ENCODE measurements at regions not wholly inside any gene's neighbourhood (a gene's known extent, or its start where the extent isn't known, plus 50 kb on each side); places are given as distances from the start of the nearest gene placed in this dataset.

GRCh38 chr3:81048058-81048665, 713.3 kb downstream of the GBE1 start:
- 38% methylated on average over 3 of the region's 3 CpGs for WGBS

GRCh38 chr3:81045976-81046375, 715.5 kb downstream of the GBE1 start:
- Histone ChIP-seq H3K27ac (no peak overlapping the region), H3K9me3 (no peaks in the 10 kb centered on the region), H3K4me3 (no peak overlapping the region), H3K27me3 (no peaks in the 10 kb centered on the region), H3K36me3 (no peaks in the 10 kb centered on the region), H3K4me1 (no peaks in the 10 kb centered on the region)
- DNase-seq (ENCODE audit: low spot score in 2 of 2), result no peak
- TF ChIP-seq POLR2AphosphoS5 (IDR thresholded peaks at IDR 0.05) (no peak), EP300 (IDR thresholded peaks at IDR 0.05) (no peak), POLR2A (IDR thresholded peaks at IDR 0.05) (no peak), CTCF (IDR thresholded peaks at IDR 0.05) (no peak)
- 92% methylated on average over 1 of the region's 1 CpG for WGBS

More at GRCh38 chr3:81048058-81048665, 713.3 kb downstream of the GBE1 start:
- Histone ChIP-seq H3K27ac (no peak overlapping the region), H3K4me1 (no peaks in the 10 kb centered on the region), H3K9me3 (no peaks in the 10 kb centered on the region), H3K4me3 (no peak overlapping the region), H3K36me3 (no peaks in the 10 kb centered on the region), H3K27me3 (no peaks in the 10 kb centered on the region)
- TF ChIP-seq CTCF (IDR thresholded peaks at IDR 0.05) (no peak), POLR2A (IDR thresholded peaks at IDR 0.05) (no peak), EP300 (IDR thresholded peaks at IDR 0.05) (no peak), POLR2AphosphoS5 (IDR thresholded peaks at IDR 0.05) (no peak)
- no peak for DNase-seq (ENCODE audit: low spot score in 2 of 2)

- no peak for TF ChIP-seq POLR2AphosphoS5 (IDR thresholded peaks at IDR 0.05)
- TF ChIP-seq CTCF (IDR thresholded peaks at IDR 0.05), result no peak
- no peak for TF ChIP-seq POLR2A (IDR thresholded peaks at IDR 0.05)
- no peak for TF ChIP-seq EP300 (IDR thresholded peaks at IDR 0.05)
- no peaks in the 10 kb centered on the region for H3K36me3 ChIP-seq
- no peaks in the 10 kb centered on the region for H3K4me1 ChIP-seq
- WGBS, result 91% methylated on average over 2 of the region's 2 CpGs
- no peaks in the 10 kb centered on the region for H3K9me3 ChIP-seq
- H3K27me3 ChIP-seq, result no peaks in the 10 kb centered on the region
- no peak for DNase-seq (ENCODE audit: low spot score in 2 of 2)
- H3K27ac ChIP-seq, result no peak overlapping the region
- no peak overlapping the region for H3K4me3 ChIP-seq
These were observed 716.2 kb downstream of the GBE1 start for GRCh38 chr3:81045246-81045645.

- DNase-seq (ENCODE audit: low spot score in 2 of 2), result no peak
- no peaks in the 10 kb centered on the region for H3K9me3 ChIP-seq
- H3K4me3 ChIP-seq, result no peak overlapping the region
- H3K36me3 ChIP-seq, result no peaks in the 10 kb centered on the region
- H3K4me1 ChIP-seq, result no peaks in the 10 kb centered on the region
- no peak for TF ChIP-seq CTCF (IDR thresholded peaks at IDR 0.05)
- no peak for TF ChIP-seq EP300 (IDR thresholded peaks at IDR 0.05)
- TF ChIP-seq POLR2AphosphoS5 (IDR thresholded peaks at IDR 0.05), result no peak
- TF ChIP-seq POLR2A (IDR thresholded peaks at IDR 0.05), result no peak
- 60% methylated on average over 3 of the region's 3 CpGs for WGBS
- no peaks in the 10 kb centered on the region for H3K27me3 ChIP-seq
- H3K27ac ChIP-seq, result no peak overlapping the region
These were observed 717.7 kb downstream of the GBE1 start for GRCh38 chr3:81043660-81044199.

GRCh38 chr3:81043009-81043408, 718.4 kb downstream of the GBE1 start:
- no peaks in the 10 kb centered on the region for H3K4me1 ChIP-seq
- 63% methylated on average over 2 of the region's 2 CpGs for WGBS
- no peak overlapping the region for H3K4me3 ChIP-seq
- TF ChIP-seq EP300 (IDR thresholded peaks at IDR 0.05) (no peak), POLR2AphosphoS5 (IDR thresholded peaks at IDR 0.05) (no peak), POLR2A (IDR thresholded peaks at IDR 0.05) (no peak), CTCF (IDR thresholded peaks at IDR 0.05) (no peak)
- H3K27ac ChIP-seq, result no peak overlapping the region
- no peak for DNase-seq (ENCODE audit: low spot score in 2 of 2)
- no peaks in the 10 kb centered on the region for H3K27me3 ChIP-seq
- no peaks in the 10 kb centered on the region for H3K9me3 ChIP-seq
- no peaks in the 10 kb centered on the region for H3K36me3 ChIP-seq

Data from suprapubic skin (tissue), 4 donors.